Spleen (tissue), 11 donors: ENCODE measurements at regions not wholly inside any gene's neighbourhood (a gene's known extent, or its start where the extent isn't known, plus 50 kb on each side); places are given as distances from the start of the nearest gene placed in this dataset.

Experiments
- DNase-seq: peaks from one replicate; pipeline ENCODE4 v3.0.0-alpha.2; 2020
- H3K27ac ChIP-seq, 8 donors: fragments of 200-600 bp; sonication (generic) in 7 of 8; 1 replicate in 4 of 8; 2 replicates in 4 of 8; pipeline versions ENCODE4 v1.5.0 to v1.8.0; 2016 to 2021; ENCODE audit warnings: inconsistent platforms in 4 of 8, mild to moderate bottlenecking in 4 of 8, moderate library complexity in 1 of 8
- H3K27me3 ChIP-seq, 7 donors: fragments of 200-600 bp; sonication (generic) in 6 of 7; replicated peaks in 1 of 7; 1 replicate in 4 of 7; 2 replicates in 3 of 7; pipeline versions ENCODE4 v1.5.0 to v1.8.0; 2016 to 2021; ENCODE audit warnings: inconsistent platforms in 3 of 7, mild to moderate bottlenecking in 1 of 7
- H3K36me3 ChIP-seq, 6 donors: fragments of 200-600 bp; sonication (generic) in 5 of 6; 1 replicate in 4 of 6; 2 replicates in 2 of 6; pipeline versions ENCODE4 v1.5.0 to v1.8.0; 2016 to 2021; ENCODE audit warnings: inconsistent platforms in 2 of 6
- H3K4me1 ChIP-seq, 6 donors: fragments of 200-600 bp; sonication (generic) in 5 of 6; 1 replicate in 3 of 6; 2 replicates in 3 of 6; pipeline versions ENCODE4 v1.5.0 to v1.8.0; 2016 to 2021; ENCODE audit warnings: inconsistent platforms in 3 of 6
- H3K4me3 ChIP-seq, 8 donors: fragments of 200-600 bp; sonication (generic) in 7 of 8; 1 replicate in 4 of 8; 2 replicates in 4 of 8; pipeline versions ENCODE4 v1.5.0 to v1.8.0; 2016 to 2021; ENCODE audit warnings: inconsistent platforms in 4 of 8, mild to moderate bottlenecking in 4 of 8, moderate library complexity in 2 of 8
- H3K9me3 ChIP-seq, 8 donors: fragments of 200-600 bp; sonication (generic) in 7 of 8; 1 replicate in 4 of 8; 2 replicates in 4 of 8; pipeline versions ENCODE4 v1.5.0 to v1.8.0; 2016 to 2021; ENCODE audit warnings: inconsistent platforms in 4 of 8
- CTCF ChIP-seq, 11 experiments: fragments of 200-600 bp in 7 of 11; fragments of 450-650 bp in 4 of 11; sonication (generic) in 4 of 11; IDR thresholded peaks in 8 of 11; conservative IDR thresholded peaks in 3 of 11; 1 replicate in 7 of 11; 2 replicates in 4 of 11; pipeline versions ENCODE4 v1.4.0 to v1.8.0; 2016 to 2021; ENCODE audit warnings: antibody characterized with exemption in 11 of 11, inconsistent platforms in 4 of 11, mild to moderate bottlenecking in 1 of 11
- POLR2A ChIP-seq, 3 donors: fragments of 450-650 bp; IDR thresholded peaks; one replicate each; pipeline ENCODE4 v1.5.1; 2017; ENCODE audit warnings: antibody characterized with exemption in 3 of 3, mild to moderate bottlenecking in 1 of 3
- POLR2AphosphoS5 ChIP-seq, 3 donors: sonication (generic); formaldehyde crosslinking; IDR thresholded peaks; one replicate each; pipeline ENCODE4 v1.5.1; 2017; ENCODE audit warnings: antibody characterized with exemption in 3 of 3
- WGBS, 5 donors: extraction: QIAGEN DNeasy Blood & Tissue Kit in 3 of 5; methylation state at CpG; one replicate each; pipeline versions ENCODE4 v1.1.5 to v1.1.7; 2013 to 2018; 5-methylcytosine and 5-hydroxymethylcytosine counted together
- intact Hi-C: fragments of 100-400 bp; cut with DNase I; formaldehyde crosslinking; loops from one replicate; pipeline ENCODE4 v1.15.0; 2023; ENCODE audit warnings: low total_unique reads
- donor health status: healthy with polysubstance abuse.
- donor health status: DM: no; HTN: no; CAD: no; lungs with moderate emphysema.
- donor health status: DM: no; HTN: no; CAD: no.
- donor health status: Bipolar disorder and iron deficiency.
- donor health status: healthy.
- donor health status: DM: no; HTN: no; CAD: no.
- donor health status: DM: yes; HTN: yes; CAD: no.

- WGBS, 5 donors, result 38 to 52% (median 42%) methylated on average over 1 of the region's 1 CpG
- no peaks in the 10 kb centered on the region for H3K27me3 ChIP-seq
- H3K4me3 ChIP-seq, result no peak overlapping the region
- no peak for DNase-seq
- H3K27ac ChIP-seq, result no peak overlapping the region
- peaks cover 0 to 15% (median 0%) of the 10 kb centered on the region in 8 donors for H3K9me3 ChIP-seq
- H3K36me3 ChIP-seq, result no peaks in the 10 kb centered on the region
- intact Hi-C loops, result no loop called here
- H3K4me1 ChIP-seq, result no peaks in the 10 kb centered on the region
- no peak for TF ChIP-seq POLR2AphosphoS5 (IDR thresholded peaks at IDR 0.05)
- TF ChIP-seq CTCF (IDR thresholded peaks at IDR 0.05 in 8 of 11, conservative IDR thresholded peaks at IDR 0.05 in 3 of 11), result no peak
- TF ChIP-seq POLR2A (IDR thresholded peaks at IDR 0.05), result no peak
These were observed 552.4 kb upstream of the ANO5 start for GRCh38 chr11:21640491-21640890.

- peaks cover 0 to 15% (median 0%) of the 10 kb centered on the region in 8 donors for H3K9me3 ChIP-seq
- TF ChIP-seq POLR2A (IDR thresholded peaks at IDR 0.05) (no peak), CTCF (IDR thresholded peaks at IDR 0.05 in 8 of 11, conservative IDR thresholded peaks at IDR 0.05 in 3 of 11) (no peak), POLR2AphosphoS5 (IDR thresholded peaks at IDR 0.05) (no peak)
- no peak overlapping the region for H3K27ac ChIP-seq
- no peak overlapping the region for H3K4me3 ChIP-seq
- H3K4me1 ChIP-seq, result no peaks in the 10 kb centered on the region
- no peak for DNase-seq
- H3K36me3 ChIP-seq, result no peaks in the 10 kb centered on the region
- H3K27me3 ChIP-seq, result no peaks in the 10 kb centered on the region
- intact Hi-C loops, result no loop called here
- WGBS, 5 donors, result 84 to 94% (median 90%) methylated on average over 3 of the region's 3 CpGs
These were observed 551.0 kb upstream of the ANO5 start for GRCh38 chr11:21641869-21642268.

GRCh38 chr11:21646351-21646750 lies 546.5 kb upstream of the ANO5 start:
- H3K9me3 ChIP-seq, result peaks cover 0 to 15% (median 0%) of the 10 kb centered on the region in 8 donors
- H3K4me1 ChIP-seq, result no peaks in the 10 kb centered on the region
- H3K27me3 ChIP-seq, result no peaks in the 10 kb centered on the region
- TF ChIP-seq POLR2AphosphoS5 (IDR thresholded peaks at IDR 0.05) (no peak), POLR2A (IDR thresholded peaks at IDR 0.05) (no peak), CTCF (IDR thresholded peaks at IDR 0.05 in 8 of 11, conservative IDR thresholded peaks at IDR 0.05 in 3 of 11) (no peak)
- intact Hi-C loops, result no loop called here
- no peak overlapping the region for H3K4me3 ChIP-seq
- WGBS, 5 donors, result 64 to 81% (median 69%) methylated on average over 1 of the region's 1 CpG
- no peak for DNase-seq
- no peak overlapping the region for H3K27ac ChIP-seq
- no peaks in the 10 kb centered on the region for H3K36me3 ChIP-seq

GRCh38 chr11:21650961-21651360 lies 541.9 kb upstream of the ANO5 start:
- no peak for TF ChIP-seq POLR2A (IDR thresholded peaks at IDR 0.05)
- TF ChIP-seq POLR2AphosphoS5 (IDR thresholded peaks at IDR 0.05), result no peak
- no peak for TF ChIP-seq CTCF (IDR thresholded peaks at IDR 0.05 in 8 of 11, conservative IDR thresholded peaks at IDR 0.05 in 3 of 11)
- Histone ChIP-seq H3K4me3 (no peak overlapping the region), H3K9me3 (no peaks in the 10 kb centered on the region), H3K27me3 (no peaks in the 10 kb centered on the region), H3K27ac (no peak overlapping the region), H3K36me3 (no peaks in the 10 kb centered on the region), H3K4me1 (no peaks in the 10 kb centered on the region)
- 50 to 73% (median 54%) methylated on average over 1 of the region's 1 CpG for WGBS, 5 donors
- DNase-seq, result no peak
- intact Hi-C loops, result no loop called here
